ENCODE measurements at regions not wholly inside any gene's neighbourhood (a gene's known extent, or its start where the extent isn't known, plus 50 kb on each side); places are given as distances from the start of the nearest gene placed in this dataset.

- TF ChIP-seq EZH2 (IDR thresholded peaks at IDR 0.05; ENCODE audit: insufficient read depth, poor library complexity, severe bottlenecking) (no peak), EZH2phosphoT487 (IDR thresholded peaks at IDR 0.05; ENCODE audit: insufficient read depth, low read depth) (no peak)
Measured at GRCh38 chr1:172967936-172968335, 82.8 kb downstream of the TNFSF18 start.

Data from GM23248 (cell line).